ENCODE measurements at regions not wholly inside any gene's neighbourhood (a gene's known extent, or its start where the extent isn't known, plus 50 kb on each side); places are given as distances from the start of the nearest gene placed in this dataset.

DNA sequence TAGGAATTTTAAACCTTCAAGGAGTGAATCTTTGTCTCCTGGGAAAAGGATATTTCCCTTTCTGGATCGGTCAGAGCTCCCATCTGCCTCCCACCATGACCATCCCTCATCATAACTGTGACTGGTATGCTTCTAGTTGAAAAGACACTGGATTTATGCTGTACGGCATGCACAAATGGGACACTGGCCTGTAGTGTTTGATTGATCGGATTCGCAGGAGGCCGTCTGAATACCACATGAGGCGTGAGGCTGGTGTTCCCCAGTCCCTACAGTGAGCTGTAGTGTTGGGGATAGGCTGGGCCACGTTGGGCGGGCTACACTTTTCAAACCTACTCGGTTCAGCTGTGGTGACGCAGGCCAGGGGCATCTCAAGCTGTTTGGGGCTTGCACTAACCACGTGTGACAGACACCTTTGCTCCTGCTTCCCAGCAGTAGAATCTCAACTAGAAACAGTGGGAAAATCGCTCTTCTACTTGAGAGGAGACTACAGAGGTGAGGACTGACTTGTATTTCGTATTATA is 101.8 kb downstream of the MID1IP1 start:
- Histone ChIP-seq H3K9me3 (no peaks in the 10 kb centered on the region), H3K27ac (no peak overlapping the region), H3K36me3 (no peaks in the 10 kb centered on the region), H3K4me3 (no peak overlapping the region), H3K27me3 (no peaks in the 10 kb centered on the region), H3K4me1 (ENCODE audit: insufficient read depth) (no peaks in the 10 kb centered on the region)
- DNase-seq, result no peak
- TF ChIP-seq POLR2A (IDR thresholded peaks at IDR 0.05) (no peak), EP300 (IDR thresholded peaks at IDR 0.05) (no peak)
- TF ChIP-seq, protein P1, sequence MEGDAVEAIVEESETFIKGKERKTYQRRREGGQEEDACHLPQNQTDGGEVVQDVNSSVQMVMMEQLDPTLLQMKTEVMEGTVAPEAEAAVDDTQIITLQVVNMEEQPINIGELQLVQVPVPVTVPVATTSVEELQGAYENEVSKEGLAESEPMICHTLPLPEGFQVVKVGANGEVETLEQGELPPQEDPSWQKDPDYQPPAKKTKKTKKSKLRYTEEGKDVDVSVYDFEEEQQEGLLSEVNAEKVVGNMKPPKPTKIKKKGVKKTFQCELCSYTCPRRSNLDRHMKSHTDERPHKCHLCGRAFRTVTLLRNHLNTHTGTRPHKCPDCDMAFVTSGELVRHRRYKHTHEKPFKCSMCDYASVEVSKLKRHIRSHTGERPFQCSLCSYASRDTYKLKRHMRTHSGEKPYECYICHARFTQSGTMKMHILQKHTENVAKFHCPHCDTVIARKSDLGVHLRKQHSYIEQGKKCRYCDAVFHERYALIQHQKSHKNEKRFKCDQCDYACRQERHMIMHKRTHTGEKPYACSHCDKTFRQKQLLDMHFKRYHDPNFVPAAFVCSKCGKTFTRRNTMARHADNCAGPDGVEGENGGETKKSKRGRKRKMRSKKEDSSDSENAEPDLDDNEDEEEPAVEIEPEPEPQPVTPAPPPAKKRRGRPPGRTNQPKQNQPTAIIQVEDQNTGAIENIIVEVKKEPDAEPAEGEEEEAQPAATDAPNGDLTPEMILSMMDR (IDR thresholded peaks at IDR 0.05), result no peak
- 71 to 75% (median 74%) methylated on average over 13 of the region's 13 CpGs for WGBS, 3 donors
- intact Hi-C loops (cut with DNase I), result no loop called here

DNA sequence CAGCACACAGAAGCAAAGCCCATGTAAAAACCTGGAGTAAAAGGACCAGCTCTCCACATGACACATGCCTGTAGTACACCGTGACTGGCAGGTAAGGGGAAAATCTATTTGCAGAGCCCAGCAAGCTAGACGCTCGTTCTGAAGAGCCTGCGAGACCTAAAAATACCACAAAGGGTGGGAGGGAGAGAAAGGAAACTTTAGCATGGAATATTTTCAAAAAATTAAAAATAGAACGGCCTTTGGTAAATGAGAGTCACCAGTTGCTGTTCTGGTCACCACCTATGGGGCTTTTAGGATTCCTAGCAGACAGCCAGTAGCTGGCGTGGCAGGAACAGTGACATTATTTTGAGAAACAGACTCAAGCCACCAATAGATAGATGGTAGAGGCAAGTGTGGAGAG is 115.5 kb downstream of the MID1IP1 start:
- intact Hi-C loops (cut with DNase I), result no loop called here
- TF ChIP-seq, protein P1 (IDR thresholded peaks at IDR 0.05), result no peak
- TF ChIP-seq EP300 (IDR thresholded peaks at IDR 0.05) (no peak), POLR2A (IDR thresholded peaks at IDR 0.05) (no peak)
- no peaks in the 10 kb centered on the region for H3K4me1 ChIP-seq (ENCODE audit: insufficient read depth)
- no peak for DNase-seq
- H3K27ac ChIP-seq, result no peak overlapping the region
- no peak overlapping the region for H3K4me3 ChIP-seq
- H3K9me3 ChIP-seq, result no peaks in the 10 kb centered on the region
- 58 to 73% (median 62%) methylated on average over 6 of the region's 6 CpGs for WGBS, 3 donors
- no peaks in the 10 kb centered on the region for H3K36me3 ChIP-seq
- no peaks in the 10 kb centered on the region for H3K27me3 ChIP-seq

DNA sequence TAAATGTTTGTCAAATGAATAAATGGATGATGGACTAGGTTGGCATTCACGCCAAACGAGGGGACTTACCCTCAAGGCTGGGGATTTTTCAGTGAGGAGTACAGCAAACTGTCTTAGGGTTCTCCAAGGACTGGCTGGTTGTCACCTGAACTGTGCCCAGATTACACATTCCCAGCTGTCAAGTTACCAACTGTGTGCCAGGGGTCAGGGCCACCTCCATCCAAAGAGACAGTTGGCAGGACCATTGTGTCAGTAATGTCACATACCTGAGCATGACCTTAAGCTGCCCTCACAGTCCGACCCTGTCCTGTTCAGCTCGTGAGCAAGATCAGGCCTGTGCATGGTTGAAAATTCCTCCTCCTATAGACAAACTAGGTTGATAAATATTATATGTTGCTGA is 116.7 kb downstream of the MID1IP1 start:
- TF ChIP-seq POLR2A (IDR thresholded peaks at IDR 0.05) (no peak), EP300 (IDR thresholded peaks at IDR 0.05) (no peak)
- TF ChIP-seq, protein P1 (IDR thresholded peaks at IDR 0.05), result no peak
- Histone ChIP-seq H3K27ac (no peak overlapping the region), H3K4me3 (no peak overlapping the region), H3K27me3 (no peaks in the 10 kb centered on the region), H3K36me3 (no peaks in the 10 kb centered on the region), H3K4me1 (ENCODE audit: insufficient read depth) (no peaks in the 10 kb centered on the region), H3K9me3 (no peaks in the 10 kb centered on the region)
- WGBS, 3 donors, result 79 to 89% (median 80%) methylated on average over 4 of the region's 4 CpGs
- intact Hi-C loops (cut with DNase I), result no loop called here
- no peak for DNase-seq

DNA sequence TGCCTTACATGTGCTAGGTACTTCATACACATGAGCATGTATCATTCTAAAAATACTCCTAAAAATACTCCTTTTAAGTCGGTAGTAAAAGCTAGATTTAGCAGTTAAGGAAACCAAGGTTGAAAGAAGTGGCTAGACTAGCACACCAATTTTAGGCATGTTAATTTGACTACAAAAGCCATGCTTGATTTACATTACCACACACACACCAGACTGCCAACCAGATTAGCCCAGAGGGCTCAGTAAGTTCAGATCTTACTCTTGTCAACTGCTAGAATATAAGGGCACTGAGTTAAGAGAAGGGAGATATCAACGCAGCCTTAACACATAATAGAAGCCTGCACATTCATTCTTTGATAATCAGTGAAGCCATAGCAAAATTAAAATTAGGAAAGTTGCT is 117.9 kb downstream of the MID1IP1 start:
- Histone ChIP-seq H3K27ac (no peak overlapping the region), H3K9me3 (no peaks in the 10 kb centered on the region), H3K36me3 (no peaks in the 10 kb centered on the region), H3K27me3 (no peaks in the 10 kb centered on the region), H3K4me1 (ENCODE audit: insufficient read depth) (no peaks in the 10 kb centered on the region), H3K4me3 (no peak overlapping the region)
- intact Hi-C loops (cut with DNase I), result no loop called here
- TF ChIP-seq EP300 (IDR thresholded peaks at IDR 0.05), result no peak
- TF ChIP-seq, protein P1 (IDR thresholded peaks at IDR 0.05), result no peak
- no peak for DNase-seq
- WGBS, 3 donors, result 74 to 85% (median 84%) methylated on average over 2 of the region's 2 CpGs

All from ovary (tissue), 7 donors.